K562 (cell line): ENCODE measurements at regions not wholly inside any gene's neighbourhood (a gene's known extent, or its start where the extent isn't known, plus 50 kb on each side); places are given as distances from the start of the nearest gene placed in this dataset.

ENCODE experiments used
- CTCF ChIP-seq, 3 experiments: IDR thresholded peaks in 2 of 3; conservative IDR thresholded peaks in 1 of 3; 2 replicates each; pipeline ENCODE4 v1.5.1; 2011 to 2012; ENCODE audit warnings: low read length in 3 of 3, mild to moderate bottlenecking in 3 of 3, control low read depth in 2 of 3, improper control_type of control experiment in 1 of 3, inconsistent platforms in 1 of 3, low read depth in 1 of 3, mixed read lengths in 1 of 3, moderate library complexity in 1 of 3; ENCODE audit not compliant: insufficient read depth in 2 of 3
- JUND ChIP-seq, 2 experiments: IDR thresholded peaks; 2 replicates in 1 of 2; 3 replicates in 1 of 2; pipeline ENCODE4 v1.6.1; 2011; ENCODE audit warnings: borderline replicate concordance in 2 of 2, low read depth in 2 of 2, low read length in 2 of 2, improper control_type of control experiment in 1 of 2, missing biosample characterization in 1 of 2, missing genetic modification characterization in 1 of 2, missing genetic modification reagents in 1 of 2
- PHB ChIP-seq: fragments of 250-450 bp; sonication (Bioruptor Pico); IDR thresholded peaks from 2 replicates; pipeline ENCODE4 v1.5.0; 2021
- REST ChIP-seq, 2 experiments: fragments of 450-650 bp; formaldehyde crosslinking in 1 of 2; IDR thresholded peaks; 2 replicates each; pipeline versions ENCODE4 v1.4.0 to v1.6.1; 2014 to 2020; ENCODE audit warnings: mild to moderate bottlenecking in 2 of 2, borderline replicate concordance in 1 of 2, low read depth in 1 of 2
- SOX6 ChIP-seq: fragments of 450-650 bp; IDR thresholded peaks from 2 replicates; pipeline ENCODE4 v1.6.1; 2014; ENCODE audit warnings: mild to moderate bottlenecking

GRCh38 chr7:119925581-119926289 is 347.2 kb upstream of the KCND2 start:
- TF ChIP-seq SOX6 (peak; percentile 92), REST (IDR thresholded peaks at IDR 0.05; ENCODE audit: borderline replicate concordance) (peak; percentile 7; the same call in 1 of the 2 replicates), REST (CRISPR knock-in tag; IDR thresholded peaks at IDR 0.05; ENCODE audit: low read depth) (no peak), CTCF (IDR thresholded peaks at IDR 0.05 in 2 of 3, conservative IDR thresholded peaks at IDR 0.05 in 1 of 3; ENCODE audit: insufficient read depth in 2 of 3, low read depth in 1 of 3, low read length in 3 of 3) (no peak), JUND (IDR thresholded peaks at IDR 0.05; ENCODE audit: borderline replicate concordance, low read depth, low read length) (peak; percentile 69), JUND (tag; IDR thresholded peaks at IDR 0.05; ENCODE audit: borderline replicate concordance, low read depth, low read length) (no peak; the same call in 1 of the 3 replicates), PHB (CRISPR knock-in tag) (no peak)
